ENCODE measurements at regions not wholly inside any gene's neighbourhood (a gene's known extent, or its start where the extent isn't known, plus 50 kb on each side); places are given as distances from the start of the nearest gene placed in this dataset.

DNA sequence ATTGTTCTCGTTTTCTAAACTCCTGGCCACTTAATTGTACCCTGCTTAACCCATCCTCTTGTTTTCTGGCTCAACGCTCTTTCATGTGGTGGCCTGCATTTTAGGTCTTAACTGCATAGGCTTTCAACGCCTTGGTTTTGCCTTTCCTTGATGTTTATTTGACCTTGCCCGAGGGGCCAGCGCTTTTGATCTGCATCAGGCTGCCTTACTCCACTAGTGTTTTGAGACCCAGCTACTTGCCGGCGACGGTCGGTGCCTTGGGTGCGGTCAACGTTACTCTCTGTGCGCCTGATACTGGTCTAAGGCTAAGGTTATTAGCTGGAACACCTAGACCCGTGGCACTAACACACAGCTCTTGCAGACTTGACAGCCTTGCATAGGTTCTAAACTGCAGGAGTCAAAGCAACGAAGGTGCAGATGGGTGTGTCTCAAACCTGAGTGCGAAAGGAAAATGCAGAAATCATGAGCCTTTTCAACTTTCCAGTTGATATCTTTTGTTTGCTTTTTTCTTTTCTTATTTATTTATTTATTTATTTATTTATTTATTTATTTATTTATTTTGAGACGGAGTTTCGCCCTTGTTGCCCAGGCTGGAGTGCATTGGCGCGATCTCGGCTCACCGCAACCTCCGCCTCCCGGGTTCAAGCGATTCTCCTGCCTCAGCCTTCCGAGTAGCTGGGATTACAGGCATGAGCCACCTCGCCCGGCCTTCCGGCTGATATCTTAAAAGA, 138.8 kb downstream of the HFE start:
- H3K27ac ChIP-seq (ENCODE audit: low read length in 2 of 2) = no peak overlapping the region
- no peaks in the 10 kb centered on the region for H3K79me2 ChIP-seq (ENCODE audit: control insufficient read depth, insufficient read depth, low read length)
- intact Hi-C loops (cut with micrococcal nuclease) = no loop called here
- no peak for DNase-seq
- Mint-ChIP-seq H3K4me1 (no peaks in the 10 kb centered on the region), H3K27me3 (no peaks in the 10 kb centered on the region), H3K4me3 (no peak overlapping the region), H3K27ac (no peak overlapping the region), H3K9me3 (ENCODE audit: insufficient read depth) (no peaks in the 10 kb centered on the region)
- TF ChIP-seq EZH2 (IDR thresholded peaks at IDR 0.05; ENCODE audit: borderline replicate concordance, insufficient read depth, low read depth, low read length, poor library complexity, severe bottlenecking) = no peak
- TF ChIP-seq, protein P1, sequence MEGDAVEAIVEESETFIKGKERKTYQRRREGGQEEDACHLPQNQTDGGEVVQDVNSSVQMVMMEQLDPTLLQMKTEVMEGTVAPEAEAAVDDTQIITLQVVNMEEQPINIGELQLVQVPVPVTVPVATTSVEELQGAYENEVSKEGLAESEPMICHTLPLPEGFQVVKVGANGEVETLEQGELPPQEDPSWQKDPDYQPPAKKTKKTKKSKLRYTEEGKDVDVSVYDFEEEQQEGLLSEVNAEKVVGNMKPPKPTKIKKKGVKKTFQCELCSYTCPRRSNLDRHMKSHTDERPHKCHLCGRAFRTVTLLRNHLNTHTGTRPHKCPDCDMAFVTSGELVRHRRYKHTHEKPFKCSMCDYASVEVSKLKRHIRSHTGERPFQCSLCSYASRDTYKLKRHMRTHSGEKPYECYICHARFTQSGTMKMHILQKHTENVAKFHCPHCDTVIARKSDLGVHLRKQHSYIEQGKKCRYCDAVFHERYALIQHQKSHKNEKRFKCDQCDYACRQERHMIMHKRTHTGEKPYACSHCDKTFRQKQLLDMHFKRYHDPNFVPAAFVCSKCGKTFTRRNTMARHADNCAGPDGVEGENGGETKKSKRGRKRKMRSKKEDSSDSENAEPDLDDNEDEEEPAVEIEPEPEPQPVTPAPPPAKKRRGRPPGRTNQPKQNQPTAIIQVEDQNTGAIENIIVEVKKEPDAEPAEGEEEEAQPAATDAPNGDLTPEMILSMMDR (IDR thresholded peaks at IDR 0.05) = no peak
- H3K4me3 ChIP-seq (ENCODE audit: control extremely low read depth in 1 of 5, extremely low read depth in 1 of 5, insufficient read depth in 1 of 5, low read depth in 2 of 5, low read length in 4 of 5) = no peak overlapping the region
- H3K36me3 ChIP-seq (replicated peaks in 1 of 2; ENCODE audit: control extremely low read depth in 1 of 2, control insufficient read depth in 1 of 2, extremely low read depth in 1 of 2, insufficient read depth in 2 of 2, low read length in 1 of 2) = peaks cover 0 to 6% of the 10 kb centered on the region in 2 experiments
- no peak overlapping the region for H3K4me2 ChIP-seq (replicated peaks; ENCODE audit: low read depth, low read length, poor library complexity, severe bottlenecking)
- POLR2A ChIA-PET = interaction anchor here (0.6 to 6.4 kb wide), 5 partner anchors 9 to 47 kb away, joined by 4 to 76 read pairs (median 14); a partner anchor contains a TSS
- no peaks in the 10 kb centered on the region for H3K27me3 ChIP-seq (replicated peaks in 1 of 4; ENCODE audit: control extremely low read depth in 1 of 4, control insufficient read depth in 3 of 4, insufficient read depth in 4 of 4, low read length in 3 of 4)
- no peak overlapping the region for H3K9ac ChIP-seq (ENCODE audit: low read length)
- 98% methylated on average over 20 of the region's 28 CpGs for WGBS (ENCODE audit: insufficient coverage)
- peaks cover 0 to 13% (median 10%) of the 10 kb centered on the region in 3 donors for H3K9me3 ChIP-seq (ENCODE audit: control extremely low read depth in 1 of 3, control insufficient read depth in 2 of 3, insufficient read depth in 1 of 3, low read length in 2 of 3)
- no peaks in the 10 kb centered on the region for H4K20me1 ChIP-seq (ENCODE audit: control insufficient read depth, insufficient read depth, low read length, poor library complexity, severe bottlenecking)
- CTCF ChIA-PET = interaction anchor here (0.6 to 1.0 kb wide), 2 partner anchors 16 to 353 kb away, joined by 3 read pairs; no protein-coding TSS in a partner anchor
- H2AFZ ChIP-seq (ENCODE audit: insufficient read depth, low read depth, low read length, poor library complexity, severe bottlenecking) = no peak overlapping the region
- H3K4me1 ChIP-seq (ENCODE audit: control insufficient read depth in 2 of 2, insufficient read depth in 2 of 2, low read length in 2 of 2) = peaks cover 4 to 14% of the 10 kb centered on the region in 2 donors
- ATAC-seq (ENCODE audit: low read depth) = no peak

DNA sequence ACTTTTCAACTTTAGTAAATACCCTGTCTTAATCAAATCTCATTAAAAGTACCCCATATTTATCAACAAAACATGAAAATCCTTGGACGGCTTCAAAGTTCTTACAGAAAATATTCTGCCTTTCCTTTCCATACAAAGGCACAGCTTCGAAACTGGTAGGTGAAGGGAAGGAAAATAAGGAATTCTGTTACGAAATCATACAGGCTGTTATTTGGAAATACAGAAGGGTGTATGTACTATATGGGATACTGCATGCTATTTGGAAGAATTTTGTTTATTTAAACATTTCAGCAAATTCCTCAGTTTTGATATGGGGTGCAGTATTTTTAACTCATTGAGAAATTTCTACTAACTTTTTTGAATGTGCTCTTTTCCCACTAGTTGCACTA, 138.4 kb upstream of the BTN3A2 start:
- Histone ChIP-seq H3K9me3 (ENCODE audit: control extremely low read depth in 1 of 3, control insufficient read depth in 2 of 3, insufficient read depth in 1 of 3, low read length in 2 of 3) (peaks cover 0 to 13% (median 10%) of the 10 kb centered on the region in 3 donors), H3K36me3 (replicated peaks in 1 of 2; ENCODE audit: control extremely low read depth in 1 of 2, control insufficient read depth in 1 of 2, extremely low read depth in 1 of 2, insufficient read depth in 2 of 2, low read length in 1 of 2) (peaks cover 0 to 6% of the 10 kb centered on the region in 2 experiments), H3K27ac (ENCODE audit: low read length in 2 of 2) (no peak overlapping the region), H3K79me2 (ENCODE audit: control insufficient read depth, insufficient read depth, low read length) (no peaks in the 10 kb centered on the region), H3K9ac (ENCODE audit: low read length) (no peak overlapping the region), H3K27me3 (replicated peaks in 1 of 4; ENCODE audit: control extremely low read depth in 1 of 4, control insufficient read depth in 3 of 4, insufficient read depth in 4 of 4, low read length in 3 of 4) (no peaks in the 10 kb centered on the region), H3K4me3 (ENCODE audit: control extremely low read depth in 1 of 5, extremely low read depth in 1 of 5, insufficient read depth in 1 of 5, low read depth in 2 of 5, low read length in 4 of 5) (no peak overlapping the region), H4K20me1 (ENCODE audit: control insufficient read depth, insufficient read depth, low read length, poor library complexity, severe bottlenecking) (no peaks in the 10 kb centered on the region), H3K4me2 (replicated peaks; ENCODE audit: low read depth, low read length, poor library complexity, severe bottlenecking) (no peak overlapping the region), H3K4me1 (ENCODE audit: control insufficient read depth in 2 of 2, insufficient read depth in 2 of 2, low read length in 2 of 2) (peaks cover 4 to 14% of the 10 kb centered on the region in 2 donors), H2AFZ (ENCODE audit: insufficient read depth, low read depth, low read length, poor library complexity, severe bottlenecking) (no peak overlapping the region)
- ChIA-PET POLR2A (interaction anchor here (0.6 to 6.4 kb wide), 4 partner anchors 9 to 46 kb away, joined by 4 to 76 read pairs (median 28); a partner anchor contains a TSS), CTCF (no interaction called here)
- Mint-ChIP-seq H3K27ac (no peak overlapping the region), H3K4me3 (no peak overlapping the region), H3K27me3 (no peaks in the 10 kb centered on the region), H3K4me1 (no peaks in the 10 kb centered on the region), H3K9me3 (ENCODE audit: insufficient read depth) (no peaks in the 10 kb centered on the region)
- TF ChIP-seq, protein P1 (IDR thresholded peaks at IDR 0.05) = no peak
- TF ChIP-seq EZH2 (IDR thresholded peaks at IDR 0.05; ENCODE audit: borderline replicate concordance, insufficient read depth, low read depth, low read length, poor library complexity, severe bottlenecking) = no peak
- ATAC-seq (ENCODE audit: low read depth) (no peak), DNase-seq (no peak)
- intact Hi-C loops (cut with micrococcal nuclease) = no loop called here
- WGBS (ENCODE audit: insufficient coverage) = no CpG with 5 or more reads among the region's 3 CpGs

Measured in B cell (primary cell).